WTC11 (cell line): ENCODE measurements at regions not wholly inside any gene's neighbourhood (a gene's known extent, or its start where the extent isn't known, plus 50 kb on each side); places are given as distances from the start of the nearest gene placed in this dataset.

ENCODE experiments used
- CREM ChIP-seq: sonication (generic); formaldehyde crosslinking; IDR thresholded peaks from 2 replicates; pipeline ENCODE4 v1.8.1; 2022; ENCODE audit warnings: mild to moderate bottlenecking, missing genetic modification reagents, moderate library complexity
- CTCF ChIP-seq: fragments of 200-600 bp; IDR thresholded peaks from 2 replicates; pipeline ENCODE4 v1.8.0; 2022; ENCODE audit warnings: antibody characterized with exemption
- FOXJ3 ChIP-seq: sonication (generic); formaldehyde crosslinking; IDR thresholded peaks from 2 replicates; pipeline ENCODE4 v1.9.0; 2021; ENCODE audit warnings: missing genetic modification reagents, mild to moderate bottlenecking, borderline replicate concordance
- FOXK1 ChIP-seq: sonication (generic); formaldehyde crosslinking; IDR thresholded peaks from 2 replicates; pipeline ENCODE4 v1.8.0; 2022; ENCODE audit warnings: mild to moderate bottlenecking, moderate library complexity, missing genetic modification reagents
- NR1H2 ChIP-seq: sonication (generic); formaldehyde crosslinking; IDR thresholded peaks from 2 replicates; pipeline ENCODE4 v1.9.0; 2021; ENCODE audit warnings: mild to moderate bottlenecking, moderate library complexity, missing genetic modification reagents
- ZBTB21 ChIP-seq: sonication (generic); formaldehyde crosslinking; IDR thresholded peaks from 2 replicates; pipeline ENCODE4 v1.8.1; 2023; ENCODE audit warnings: mild to moderate bottlenecking, missing genetic modification reagents, borderline replicate concordance
- ZNF232 ChIP-seq: sonication (generic); formaldehyde crosslinking; IDR thresholded peaks from 2 replicates; pipeline ENCODE4 v1.8.0; 2022; ENCODE audit warnings: mild to moderate bottlenecking, missing genetic modification reagents
- ZNF263 ChIP-seq: sonication (generic); formaldehyde crosslinking; IDR thresholded peaks from 2 replicates; pipeline ENCODE4 v1.8.1; 2022; ENCODE audit warnings: low read depth, mild to moderate bottlenecking, moderate library complexity, missing genetic modification reagents
- TF ChIP-seq, protein P1 (sequence below): sonication (generic); formaldehyde crosslinking; IDR thresholded peaks from 2 replicates; pipeline ENCODE4 v1.8.0; 2022; ENCODE audit warnings: mild to moderate bottlenecking, missing genetic modification reagents

DNA sequence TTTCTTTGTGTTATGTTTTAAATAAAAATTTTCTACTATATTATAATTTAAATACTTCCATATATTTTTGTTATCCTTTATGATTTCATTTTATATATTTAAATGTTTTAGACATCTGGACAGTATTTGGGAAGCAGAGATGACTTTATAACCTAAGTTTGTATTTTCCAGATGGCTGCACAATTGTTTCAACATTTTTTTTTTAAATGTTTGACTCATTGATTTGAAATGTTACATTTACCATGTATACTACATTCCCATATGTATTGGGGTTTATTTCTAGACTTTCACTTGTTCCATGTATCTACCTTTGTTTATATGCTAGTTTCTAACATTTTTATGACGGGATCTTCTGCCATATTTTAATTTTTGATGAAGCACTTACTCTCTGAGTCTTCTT lies 766.5 kb downstream of the METTL15 start:
- TF ChIP-seq CTCF (no peak), ZNF232 (CRISPR knock-in tag) (no peak), FOXJ3 (CRISPR knock-in tag) (no peak), ZBTB21 (no peak), NR1H2 (CRISPR knock-in tag) (no peak), CREM (CRISPR knock-in tag) (no peak), FOXK1 (no peak), ZNF263 (CRISPR knock-in tag) (no peak)
- TF ChIP-seq, protein P1, sequence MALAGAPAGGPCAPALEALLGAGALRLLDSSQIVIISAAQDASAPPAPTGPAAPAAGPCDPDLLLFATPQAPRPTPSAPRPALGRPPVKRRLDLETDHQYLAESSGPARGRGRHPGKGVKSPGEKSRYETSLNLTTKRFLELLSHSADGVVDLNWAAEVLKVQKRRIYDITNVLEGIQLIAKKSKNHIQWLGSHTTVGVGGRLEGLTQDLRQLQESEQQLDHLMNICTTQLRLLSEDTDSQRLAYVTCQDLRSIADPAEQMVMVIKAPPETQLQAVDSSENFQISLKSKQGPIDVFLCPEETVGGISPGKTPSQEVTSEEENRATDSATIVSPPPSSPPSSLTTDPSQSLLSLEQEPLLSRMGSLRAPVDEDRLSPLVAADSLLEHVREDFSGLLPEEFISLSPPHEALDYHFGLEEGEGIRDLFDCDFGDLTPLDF (CRISPR knock-in tag): no peak
